H9 (cell line): ENCODE measurements at regions not wholly inside any gene's neighbourhood (a gene's known extent, or its start where the extent isn't known, plus 50 kb on each side); places are given as distances from the start of the nearest gene placed in this dataset.

Experiments
- DNase-seq: peaks from one replicate; pipeline ENCODE4 v3.0.0-alpha.2; 2017
- H2AFZ ChIP-seq: one replicate; pipeline ENCODE4 v1.6.1; 2013; ENCODE audit warnings: mild to moderate bottlenecking, low read length, control low read depth, moderate library complexity
- H2AK5ac ChIP-seq: 2 replicates; pipeline ENCODE4 v1.6.1; 2013; ENCODE audit warnings: low read length, control low read depth, mixed read lengths; ENCODE audit not compliant: insufficient read length
- H2BK120ac ChIP-seq: one replicate; pipeline ENCODE4 v1.6.1; 2013; ENCODE audit warnings: low read depth, mild to moderate bottlenecking, low read length, control low read depth, inconsistent platforms; ENCODE audit not compliant: poor library complexity, severe bottlenecking
- H2BK12ac ChIP-seq: 2 replicates; pipeline ENCODE4 v1.6.1; 2013; ENCODE audit warnings: low read length, control low read depth, mixed read lengths, low read depth; ENCODE audit not compliant: insufficient read length
- H2BK15ac ChIP-seq: 2 replicates; pipeline ENCODE4 v1.6.1; 2013; ENCODE audit warnings: low read depth, low read length, control low read depth
- H2BK20ac ChIP-seq: one replicate; pipeline ENCODE4 v1.6.1; 2013; ENCODE audit warnings: low read depth, mild to moderate bottlenecking, low read length, control low read depth, inconsistent platforms; ENCODE audit not compliant: poor library complexity, severe bottlenecking
- H2BK5ac ChIP-seq: 2 replicates; pipeline ENCODE4 v1.6.1; 2013; ENCODE audit warnings: low read length, control low read depth, mixed read lengths; ENCODE audit not compliant: insufficient read length
- H3K14ac ChIP-seq: 2 replicates; pipeline ENCODE4 v1.6.1; 2013; ENCODE audit warnings: low read length, control low read depth; ENCODE audit not compliant: insufficient read depth
- H3K18ac ChIP-seq: 2 replicates; pipeline ENCODE4 v1.6.1; 2013; ENCODE audit warnings: low read depth, mild to moderate bottlenecking, mixed read lengths, low read length, control low read depth; ENCODE audit not compliant: insufficient read length
- H3K23ac ChIP-seq: 2 replicates; pipeline ENCODE4 v1.6.1; 2013; ENCODE audit warnings: low read length, control low read depth, mixed read lengths, low read depth; ENCODE audit not compliant: insufficient read length
- H3K23me2 ChIP-seq: 2 replicates; pipeline ENCODE4 v1.6.1; 2013; ENCODE audit warnings: low read depth, mild to moderate bottlenecking, mixed read lengths, low read length, control low read depth; ENCODE audit not compliant: insufficient read length, poor library complexity, severe bottlenecking
- H3K27ac ChIP-seq: 2 replicates; pipeline ENCODE4 v1.5.1; 2013; ENCODE audit warnings: low read length, control low read depth, mixed read lengths, low read depth; ENCODE audit not compliant: insufficient read length
- H3K27me3 ChIP-seq: 2 replicates; pipeline ENCODE4 v1.6.1; 2013; ENCODE audit warnings: low read length, control low read depth, inconsistent platforms; ENCODE audit not compliant: insufficient read depth
- H3K4ac ChIP-seq: 2 replicates; pipeline ENCODE4 v1.6.1; 2013; ENCODE audit warnings: low read depth, mild to moderate bottlenecking, control low read depth, inconsistent platforms, low read length, moderate library complexity
- H3K4me1 ChIP-seq: 2 replicates; pipeline ENCODE4 v1.6.1; 2013; ENCODE audit warnings: low read length, control low read depth, inconsistent platforms; ENCODE audit not compliant: insufficient read depth
- H3K4me2 ChIP-seq: 2 replicates; pipeline ENCODE4 v1.6.1; 2013; ENCODE audit warnings: low read length, control low read depth, mixed read lengths; ENCODE audit not compliant: insufficient read length, insufficient read depth
- H3K56ac ChIP-seq: 2 replicates; pipeline ENCODE4 v1.6.1; 2013; ENCODE audit warnings: low read depth, mild to moderate bottlenecking, mixed read lengths, low read length, control low read depth; ENCODE audit not compliant: insufficient read length
- H3K79me1 ChIP-seq: 2 replicates; pipeline ENCODE4 v1.6.1; 2013; ENCODE audit warnings: low read depth, mild to moderate bottlenecking, moderate library complexity, low read length, control low read depth, inconsistent platforms; ENCODE audit not compliant: insufficient read depth, poor library complexity, severe bottlenecking
- H3K79me2 ChIP-seq: 2 replicates; pipeline ENCODE4 v1.6.1; 2013; ENCODE audit warnings: low read length, control low read depth, inconsistent platforms; ENCODE audit not compliant: insufficient read depth
- H3K9ac ChIP-seq: 2 replicates; pipeline ENCODE4 v1.6.1; 2013; ENCODE audit warnings: low read length, control low read depth, mixed read lengths; ENCODE audit not compliant: insufficient read length; ENCODE audit errors: extremely low read depth
- H3K9me3 ChIP-seq: one replicate; pipeline ENCODE4 v1.6.1; 2013; ENCODE audit warnings: low read depth, low read length, inconsistent platforms; ENCODE audit not compliant: control insufficient read depth
- H3T11ph ChIP-seq: one replicate; pipeline ENCODE4 v1.6.1; 2013; ENCODE audit warnings: mild to moderate bottlenecking, low read length, control low read depth, inconsistent platforms
- H4K20me1 ChIP-seq: one replicate; pipeline ENCODE4 v1.6.1; 2013; ENCODE audit not compliant: control insufficient read depth, insufficient read length, insufficient read depth
- H4K5ac ChIP-seq: 2 replicates; pipeline ENCODE4 v1.6.1; 2013; ENCODE audit warnings: low read depth, mild to moderate bottlenecking, mixed read lengths, low read length, control low read depth; ENCODE audit not compliant: insufficient read length
- H4K8ac ChIP-seq: replicated peaks from 2 replicates; pipeline ENCODE4 v1.6.1; 2013; ENCODE audit warnings: low read length, control low read depth, mixed read lengths, low read depth; ENCODE audit not compliant: insufficient read length
- H4K91ac ChIP-seq: 2 replicates; pipeline ENCODE4 v1.6.1; 2013; ENCODE audit warnings: low read depth, mild to moderate bottlenecking, moderate library complexity, mixed read lengths, low read length, control low read depth; ENCODE audit not compliant: insufficient read length
- H3K27ac Mint-ChIP-seq, 3 experiments: 2 replicates in 2 of 3; 3 replicates in 1 of 3; pipeline ENCODE4 v1.8.0; 2020 to 2021; ENCODE audit warnings: mixed read lengths in 3 of 3, mild to moderate bottlenecking in 1 of 3, moderate library complexity in 1 of 3
- H3K27me3 Mint-ChIP-seq: 2 replicates; pipeline ENCODE4 v1.8.0; 2021; ENCODE audit warnings: low read depth, mild to moderate bottlenecking, moderate library complexity, mixed read lengths
- H3K36me3 Mint-ChIP-seq, 3 experiments: 2 replicates in 2 of 3; 3 replicates in 1 of 3; pipeline ENCODE4 v1.8.0; 2020 to 2021; ENCODE audit warnings: low read depth in 3 of 3, mixed read lengths in 3 of 3; ENCODE audit not compliant: insufficient read depth in 1 of 3
- H3K4me1 Mint-ChIP-seq, 2 experiments: 2 replicates each; pipeline ENCODE4 v1.8.0; 2020; ENCODE audit warnings: mixed read lengths in 2 of 2
- H3K4me3 Mint-ChIP-seq, 2 experiments: 2 replicates in 1 of 2; 3 replicates in 1 of 2; pipeline ENCODE4 v1.8.0; 2020 to 2021; ENCODE audit warnings: mild to moderate bottlenecking in 2 of 2, mixed read lengths in 2 of 2, moderate library complexity in 1 of 2
- H3K9me3 Mint-ChIP-seq, 2 experiments: 2 replicates in 1 of 2; 3 replicates in 1 of 2; pipeline ENCODE4 v1.8.0; 2020; ENCODE audit warnings: mild to moderate bottlenecking in 2 of 2, mixed read lengths in 2 of 2, moderate library complexity in 1 of 2
- CTCF ChIP-seq: fragments of 200-600 bp; sonication (generic); conservative IDR thresholded peaks from 3 replicates; pipeline ENCODE4 v1.8.0; 2021; ENCODE audit warnings: antibody characterized with exemption, mild to moderate bottlenecking
- WGBS: extraction: QIAGEN DNeasy Blood & Tissue Kit; methylation state at CpG from one replicate; pipeline ENCODE4 v1.1.7; 2013; ENCODE audit warnings: missing lambda C conversion rate, low lambda C conversion rate, mixed read lengths; ENCODE audit not compliant: insufficient read length; ENCODE audit errors: extremely low coverage; 5-methylcytosine and 5-hydroxymethylcytosine counted together

- Histone ChIP-seq H3K23ac (no peak overlapping the region), H2BK12ac (no peak overlapping the region), H3K27ac (no peak overlapping the region), H2BK120ac (no peak overlapping the region), H3K18ac (no peak overlapping the region), H3K23me2 (no peaks in the 10 kb centered on the region), H3K9me3 (no peaks in the 10 kb centered on the region), H3K56ac (no peak overlapping the region), H3K14ac (no peak overlapping the region), H2BK20ac (no peak overlapping the region), H3K79me2 (no peaks in the 10 kb centered on the region), H3K9ac (no peak overlapping the region), H3T11ph (no peak overlapping the region), H4K20me1 (no peaks in the 10 kb centered on the region), H3K27me3 (no peaks in the 10 kb centered on the region), H4K8ac (no peak overlapping the region), H3K4ac (no peak overlapping the region), H2BK15ac (no peak overlapping the region), H2AK5ac (no peak overlapping the region), H2BK5ac (no peak overlapping the region), H4K91ac (no peak overlapping the region), H2AFZ (no peak overlapping the region), H3K4me2 (no peak overlapping the region), H3K79me1 (no peaks in the 10 kb centered on the region), H4K5ac (no peak overlapping the region), H3K4me1 (no peaks in the 10 kb centered on the region)
- no peak overlapping the region for H3K27ac Mint-ChIP-seq
- H3K27me3 Mint-ChIP-seq: no peaks in the 10 kb centered on the region
- DNase-seq: no peak
- H3K4me3 Mint-ChIP-seq: no peak overlapping the region
- no CpG with 5 or more reads among the region's 1 CpG for WGBS
- TF ChIP-seq CTCF: no peak
- 0 out of 4 replicates have a peak, but pooled peaks cover 0 to 2% of the 10 kb centered on the region in 2 experiments for H3K4me1 Mint-ChIP-seq
- H3K36me3 Mint-ChIP-seq: no peaks in the 10 kb centered on the region
- H3K9me3 Mint-ChIP-seq: no peaks in the 10 kb centered on the region
These were observed 543.5 kb upstream of the SPHKAP start for GRCh38 chr2:228725031-228725430.
